H1 (cell line): ENCODE measurements at regions not wholly inside any gene's neighbourhood (a gene's known extent, or its start where the extent isn't known, plus 50 kb on each side); places are given as distances from the start of the nearest gene placed in this dataset.

ENCODE experiments used
- ATF3 ChIP-seq: IDR thresholded peaks from 2 replicates; pipeline ENCODE4 v1.6.1; 2011; ENCODE audit warnings: low read depth, mild to moderate bottlenecking, low read length; ENCODE audit not compliant: insufficient read depth
- EZH2 ChIP-seq: fragments of 200-600 bp; sonication (generic); IDR thresholded peaks from 2 replicates; pipeline ENCODE4 v1.7.1; 2012; ENCODE audit warnings: low read depth, mild to moderate bottlenecking, moderate library complexity, low read length, inconsistent platforms; ENCODE audit not compliant: severe bottlenecking
- HDAC6 ChIP-seq: IDR thresholded peaks from one replicate; pipeline ENCODE4 v1.7.1; 2012; ENCODE audit warnings: low read depth, mild to moderate bottlenecking, inconsistent platforms, low read length, moderate library complexity
- KDM4A ChIP-seq: IDR thresholded peaks from one replicate; pipeline ENCODE4 v1.7.1; 2012; ENCODE audit warnings: low read depth, mild to moderate bottlenecking, moderate library complexity, low read length, inconsistent platforms; ENCODE audit not compliant: severe bottlenecking
- PHF8 ChIP-seq: fragments of 200-600 bp; sonication (generic); conservative IDR thresholded peaks from 2 replicates; pipeline ENCODE4 v1.7.1; 2012; ENCODE audit warnings: low read depth, mild to moderate bottlenecking, inconsistent platforms, low read length, moderate library complexity
- USF2 ChIP-seq: IDR thresholded peaks from 2 replicates; pipeline ENCODE4 v1.6.1; 2011; ENCODE audit warnings: low read length, improper control_type of control experiment

- TF ChIP-seq KDM4A = no peak
- no peak for TF ChIP-seq HDAC6
- no peak for TF ChIP-seq EZH2
- TF ChIP-seq ATF3 = no peak
- no peak for TF ChIP-seq USF2
- TF ChIP-seq PHF8 = no peak
Observed at GRCh38 chr7:155228459-155228845, 69.2 kb upstream of the INSIG1 start (continued).
